NB4 (cell line): ENCODE measurements at regions not wholly inside any gene's neighbourhood (a gene's known extent, or its start where the extent isn't known, plus 50 kb on each side); places are given as distances from the start of the nearest gene placed in this dataset.

Experiments
- CTCF ChIP-seq: IDR thresholded peaks from one replicate; pipeline ENCODE4 v1.5.1; 2012; ENCODE audit warnings: low read depth, low read length
- POLR2A ChIP-seq: IDR thresholded peaks from 2 replicates; pipeline ENCODE4 v1.6.1; 2011; ENCODE audit warnings: mild to moderate bottlenecking; ENCODE audit not compliant: insufficient read length; ENCODE audit errors: extremely low read depth

- no peak for TF ChIP-seq CTCF
- no peak for TF ChIP-seq POLR2A
Observed at GRCh38 chr10:47109906-47110305, 190.1 kb upstream of the GDF10 start.
